ENCODE measurements at regions not wholly inside any gene's neighbourhood (a gene's known extent, or its start where the extent isn't known, plus 50 kb on each side); places are given as distances from the start of the nearest gene placed in this dataset.

DNA sequence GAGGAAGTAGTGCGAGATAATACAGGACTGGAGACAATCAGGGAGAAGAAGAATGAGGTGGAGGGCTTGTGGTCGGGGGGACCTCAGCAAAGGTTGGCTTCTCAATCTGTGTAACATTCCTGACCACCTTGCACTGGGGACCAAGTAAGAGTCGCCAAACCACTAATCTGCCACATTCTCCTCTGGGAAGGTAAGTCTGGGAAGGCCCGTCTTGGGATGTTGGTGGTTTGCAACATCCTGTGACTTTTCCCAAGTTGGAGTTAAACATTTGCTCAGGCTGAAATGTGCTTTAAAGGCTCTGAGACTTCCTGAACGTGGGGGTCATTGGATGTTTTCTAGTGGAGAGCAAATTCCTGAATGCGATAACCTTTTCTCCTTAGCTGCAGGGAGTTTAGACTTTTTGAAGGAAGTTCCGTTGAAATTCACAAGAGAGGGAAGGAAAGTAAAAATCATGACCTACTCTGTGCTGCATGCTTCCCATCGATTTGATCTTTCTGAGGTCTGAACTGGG is 325.9 kb downstream of the RPS6KC1 start:
- DNase-seq (ENCODE audit: low read depth), result no peak
- H3K9me3 ChIP-seq (ENCODE audit: control insufficient read depth, low read length), result no peaks in the 10 kb centered on the region
- H3K4me3 ChIP-seq (ENCODE audit: low read length), result no peak overlapping the region
- no peak overlapping the region for H3K9ac ChIP-seq (ENCODE audit: low read length)
- peaks cover under 1% of the 10 kb centered on the region for H3K27me3 ChIP-seq (replicated peaks; ENCODE audit: control insufficient read depth, insufficient read depth, low read length)
- no peaks in the 10 kb centered on the region for H3K4me1 ChIP-seq (ENCODE audit: control insufficient read depth, insufficient read depth, low read length)
- H3K36me3 ChIP-seq (ENCODE audit: control insufficient read depth, insufficient read depth, low read length, severe bottlenecking), result no peaks in the 10 kb centered on the region

DNA sequence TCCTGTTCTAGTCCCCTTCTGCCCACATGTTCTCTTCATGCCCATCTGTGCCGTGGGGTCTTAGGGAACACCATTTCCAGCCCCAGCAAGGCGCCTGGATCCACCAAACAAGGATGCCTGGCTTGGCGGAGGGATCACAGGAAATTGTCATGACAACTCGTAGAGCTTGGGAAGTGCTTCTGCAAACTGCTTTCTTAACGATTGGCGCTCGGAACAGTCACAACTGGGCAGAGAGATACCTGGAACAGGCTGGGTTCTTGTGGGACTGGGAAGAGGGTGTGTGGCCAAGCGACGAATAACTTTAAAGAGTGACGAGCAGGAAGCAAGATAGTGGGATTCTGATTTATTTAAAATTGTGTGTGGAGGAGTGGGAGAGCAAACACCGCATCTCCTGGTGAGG is 329.8 kb downstream of the RPS6KC1 start:
- no peak overlapping the region for H3K9ac ChIP-seq (ENCODE audit: low read length)
- H3K9me3 ChIP-seq (ENCODE audit: control insufficient read depth, low read length), result no peaks in the 10 kb centered on the region
- peaks cover 10% of the 10 kb centered on the region for H3K27me3 ChIP-seq (replicated peaks; ENCODE audit: control insufficient read depth, insufficient read depth, low read length)
- no peaks in the 10 kb centered on the region for H3K4me1 ChIP-seq (ENCODE audit: control insufficient read depth, insufficient read depth, low read length)
- no peak overlapping the region for H3K4me3 ChIP-seq (ENCODE audit: low read length)
- no peak for DNase-seq (ENCODE audit: low read depth)
- H3K36me3 ChIP-seq (ENCODE audit: control insufficient read depth, insufficient read depth, low read length, severe bottlenecking), result no peaks in the 10 kb centered on the region

DNA sequence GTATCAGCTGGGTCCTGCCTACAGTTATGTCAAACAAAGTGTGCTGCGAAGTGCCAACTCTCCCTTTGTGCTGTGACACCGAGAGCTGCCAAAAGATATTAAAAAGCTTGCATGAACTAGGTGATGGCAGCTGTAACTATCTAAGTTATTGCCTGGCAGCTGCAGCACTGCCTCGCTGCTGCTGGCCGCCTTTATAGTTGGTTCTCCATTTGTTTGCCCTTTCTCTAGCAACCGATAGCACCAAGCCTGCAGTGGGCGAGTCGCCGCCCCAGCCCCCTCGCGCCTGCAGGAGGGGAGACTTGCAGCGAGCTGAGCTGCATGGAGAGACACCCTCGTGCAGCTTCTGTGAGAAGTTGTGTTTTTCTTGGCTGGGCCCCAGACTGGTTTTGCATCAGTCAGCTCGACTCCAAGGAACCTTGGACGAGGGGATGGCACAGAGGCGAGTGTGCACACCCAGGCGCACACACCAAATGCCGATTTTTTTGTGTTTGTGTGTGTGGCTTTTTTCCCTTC is 330.6 kb downstream of the RPS6KC1 start:
- no peaks in the 10 kb centered on the region for H3K9me3 ChIP-seq (ENCODE audit: control insufficient read depth, low read length)
- no peak overlapping the region for H3K4me3 ChIP-seq (ENCODE audit: low read length)
- no peaks in the 10 kb centered on the region for H3K4me1 ChIP-seq (ENCODE audit: control insufficient read depth, insufficient read depth, low read length)
- no peak for DNase-seq (ENCODE audit: low read depth)
- H3K9ac ChIP-seq (ENCODE audit: low read length), result no peak overlapping the region
- no peaks in the 10 kb centered on the region for H3K36me3 ChIP-seq (ENCODE audit: control insufficient read depth, insufficient read depth, low read length, severe bottlenecking)
- peaks cover 10% of the 10 kb centered on the region for H3K27me3 ChIP-seq (replicated peaks; ENCODE audit: control insufficient read depth, insufficient read depth, low read length)

DNA sequence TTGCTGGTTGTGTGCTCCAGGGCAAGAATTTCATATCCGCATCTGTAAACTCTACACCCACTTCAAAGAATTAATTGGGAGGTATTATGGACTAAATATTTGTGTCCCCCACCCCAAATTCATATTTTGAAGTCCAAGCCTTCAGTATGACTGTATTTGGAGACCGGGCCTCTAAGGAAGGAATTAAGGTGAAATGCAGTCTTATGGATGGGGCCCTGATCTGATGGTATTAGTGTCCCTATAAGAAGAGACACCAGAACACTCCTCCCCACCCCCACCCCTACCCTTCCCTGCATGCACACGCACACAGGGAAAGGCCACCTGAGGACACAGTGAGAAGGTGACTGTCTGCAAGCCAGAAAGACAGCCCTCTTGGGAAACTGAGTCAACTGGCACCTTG is 332.4 kb downstream of the RPS6KC1 start:
- no peak for DNase-seq (ENCODE audit: low read depth)
- Histone ChIP-seq H3K9ac (ENCODE audit: low read length) (no peak overlapping the region), H3K4me1 (ENCODE audit: control insufficient read depth, insufficient read depth, low read length) (no peaks in the 10 kb centered on the region), H3K27me3 (replicated peaks; ENCODE audit: control insufficient read depth, insufficient read depth, low read length) (peaks cover 12% of the 10 kb centered on the region), H3K36me3 (ENCODE audit: control insufficient read depth, insufficient read depth, low read length, severe bottlenecking) (no peaks in the 10 kb centered on the region), H3K9me3 (ENCODE audit: control insufficient read depth, low read length) (no peaks in the 10 kb centered on the region), H3K4me3 (ENCODE audit: low read length) (no peak overlapping the region)

DNA sequence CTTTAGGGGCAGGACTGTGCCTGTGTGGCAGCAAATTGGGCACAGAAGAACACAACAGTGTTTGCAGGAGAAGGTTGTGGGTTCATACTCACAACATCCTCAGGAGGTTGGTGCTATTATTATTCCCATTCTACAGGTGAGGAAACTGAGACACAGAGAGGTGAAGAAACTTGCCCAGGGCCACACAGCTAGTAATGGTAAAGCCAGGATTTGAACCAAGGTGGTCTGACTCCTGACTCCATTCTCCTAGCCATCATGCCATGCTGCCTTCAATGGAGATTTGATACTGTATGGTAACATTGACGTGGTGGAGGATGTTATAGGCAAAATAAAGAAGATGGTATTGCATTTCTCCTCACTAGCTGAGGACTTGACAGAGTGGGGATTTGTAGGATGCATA is 334.2 kb downstream of the RPS6KC1 start:
- Histone ChIP-seq H3K36me3 (ENCODE audit: control insufficient read depth, insufficient read depth, low read length, severe bottlenecking) (no peaks in the 10 kb centered on the region), H3K4me3 (ENCODE audit: low read length) (no peak overlapping the region), H3K4me1 (ENCODE audit: control insufficient read depth, insufficient read depth, low read length) (no peaks in the 10 kb centered on the region), H3K9ac (ENCODE audit: low read length) (no peak overlapping the region), H3K9me3 (ENCODE audit: control insufficient read depth, low read length) (no peaks in the 10 kb centered on the region), H3K27me3 (replicated peaks; ENCODE audit: control insufficient read depth, insufficient read depth, low read length) (peaks cover 12% of the 10 kb centered on the region)
- DNase-seq (ENCODE audit: low read depth), result no peak

DNA sequence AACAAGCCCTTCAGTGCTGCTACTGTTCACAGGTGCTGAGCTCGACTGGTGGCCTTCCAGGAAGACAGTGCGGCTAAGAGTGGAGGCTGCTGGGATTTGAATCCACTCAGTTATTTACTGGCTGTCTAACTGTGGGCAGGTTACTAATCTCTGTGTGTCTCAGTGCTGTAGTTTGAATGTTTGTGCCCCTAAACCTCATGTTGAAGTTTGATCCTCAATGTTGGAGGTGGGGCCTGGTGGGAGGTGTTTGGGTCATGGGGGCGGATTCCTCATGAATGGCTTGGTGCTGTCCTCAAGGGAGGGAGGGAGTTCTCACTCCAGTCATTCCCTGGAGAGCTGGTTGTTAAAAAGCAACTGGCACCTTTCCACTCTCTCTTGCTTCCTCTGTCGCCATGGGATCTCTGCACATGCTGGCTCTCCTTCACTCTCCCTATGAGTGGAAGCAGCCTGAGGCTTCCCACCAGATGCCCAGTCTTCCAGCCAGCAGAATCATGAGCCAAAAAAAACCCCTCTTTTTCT is 334.8 kb downstream of the RPS6KC1 start:
- DNase-seq (ENCODE audit: low read depth), result no peak
- peaks cover 19% of the 10 kb centered on the region for H3K27me3 ChIP-seq (replicated peaks; ENCODE audit: control insufficient read depth, insufficient read depth, low read length)
- no peaks in the 10 kb centered on the region for H3K4me1 ChIP-seq (ENCODE audit: control insufficient read depth, insufficient read depth, low read length)
- H3K36me3 ChIP-seq (ENCODE audit: control insufficient read depth, insufficient read depth, low read length, severe bottlenecking), result no peaks in the 10 kb centered on the region
- H3K9ac ChIP-seq (ENCODE audit: low read length), result no peak overlapping the region
- no peaks in the 10 kb centered on the region for H3K9me3 ChIP-seq (ENCODE audit: control insufficient read depth, low read length)
- H3K4me3 ChIP-seq (ENCODE audit: low read length), result no peak overlapping the region

DNA sequence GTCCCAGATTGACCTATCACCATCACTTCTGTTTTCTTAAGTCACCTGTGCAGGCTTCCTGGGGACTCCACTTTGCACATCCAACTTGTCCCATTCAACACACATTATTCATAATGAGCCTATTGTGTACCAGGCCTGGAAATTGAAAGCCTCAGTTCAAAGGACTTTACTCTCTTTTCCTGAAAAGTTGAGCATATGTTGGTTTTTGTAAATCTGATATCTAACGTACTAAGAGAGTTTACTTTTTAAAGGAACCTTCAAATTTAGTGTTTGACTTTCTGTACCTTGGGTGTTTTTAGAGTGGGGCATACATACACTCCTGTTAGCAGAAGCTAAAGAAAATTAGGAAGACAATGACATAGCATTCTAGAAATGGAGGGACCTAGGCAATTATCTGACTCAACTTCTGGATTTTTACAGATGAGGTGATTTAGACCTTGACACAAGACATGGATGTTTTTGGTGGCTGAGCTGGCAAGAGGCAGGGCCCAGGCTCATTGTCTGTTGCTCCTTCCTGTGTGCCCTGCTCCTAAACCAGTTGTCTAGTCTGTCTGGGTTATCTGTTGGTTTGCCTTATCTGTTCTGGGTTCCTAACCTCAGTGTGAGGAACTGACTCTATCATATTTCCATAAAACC is 336.5 kb downstream of the RPS6KC1 start:
- H3K9me3 ChIP-seq (ENCODE audit: control insufficient read depth, low read length), result no peaks in the 10 kb centered on the region
- H3K9ac ChIP-seq (ENCODE audit: low read length), result no peak overlapping the region
- H3K4me1 ChIP-seq (ENCODE audit: control insufficient read depth, insufficient read depth, low read length), result no peaks in the 10 kb centered on the region
- DNase-seq (ENCODE audit: low read depth), result no peak
- no peaks in the 10 kb centered on the region for H3K36me3 ChIP-seq (ENCODE audit: control insufficient read depth, insufficient read depth, low read length, severe bottlenecking)
- H3K27me3 ChIP-seq (replicated peaks; ENCODE audit: control insufficient read depth, insufficient read depth, low read length), result peaks cover 16% of the 10 kb centered on the region
- H3K4me3 ChIP-seq (ENCODE audit: low read length), result no peak overlapping the region

DNA sequence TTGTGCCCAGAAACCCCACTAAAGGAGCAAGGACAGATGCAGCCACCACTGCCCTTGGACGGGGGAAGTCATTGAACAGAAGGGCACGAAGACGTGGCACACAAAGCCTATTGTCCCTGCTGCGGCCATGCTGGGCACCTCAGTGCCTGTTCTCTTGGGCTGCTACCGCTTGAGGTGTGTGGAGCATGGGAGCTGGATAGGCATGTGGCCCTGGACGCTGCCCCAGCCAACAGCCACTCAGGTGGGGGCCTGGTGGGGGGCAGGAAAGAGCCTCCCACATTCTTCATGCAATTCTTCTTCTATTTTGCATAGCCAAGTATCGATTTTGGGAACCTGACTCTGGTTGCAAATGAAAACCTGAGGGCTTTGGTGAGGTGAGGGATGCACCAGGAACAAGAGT is 337.2 kb downstream of the RPS6KC1 start:
- Histone ChIP-seq H3K27me3 (replicated peaks; ENCODE audit: control insufficient read depth, insufficient read depth, low read length) (peaks cover 19% of the 10 kb centered on the region), H3K9me3 (ENCODE audit: control insufficient read depth, low read length) (no peaks in the 10 kb centered on the region), H3K4me1 (ENCODE audit: control insufficient read depth, insufficient read depth, low read length) (no peaks in the 10 kb centered on the region), H3K4me3 (ENCODE audit: low read length) (no peak overlapping the region), H3K9ac (ENCODE audit: low read length) (no peak overlapping the region), H3K36me3 (ENCODE audit: control insufficient read depth, insufficient read depth, low read length, severe bottlenecking) (no peaks in the 10 kb centered on the region)
- no peak for DNase-seq (ENCODE audit: low read depth)

DNA sequence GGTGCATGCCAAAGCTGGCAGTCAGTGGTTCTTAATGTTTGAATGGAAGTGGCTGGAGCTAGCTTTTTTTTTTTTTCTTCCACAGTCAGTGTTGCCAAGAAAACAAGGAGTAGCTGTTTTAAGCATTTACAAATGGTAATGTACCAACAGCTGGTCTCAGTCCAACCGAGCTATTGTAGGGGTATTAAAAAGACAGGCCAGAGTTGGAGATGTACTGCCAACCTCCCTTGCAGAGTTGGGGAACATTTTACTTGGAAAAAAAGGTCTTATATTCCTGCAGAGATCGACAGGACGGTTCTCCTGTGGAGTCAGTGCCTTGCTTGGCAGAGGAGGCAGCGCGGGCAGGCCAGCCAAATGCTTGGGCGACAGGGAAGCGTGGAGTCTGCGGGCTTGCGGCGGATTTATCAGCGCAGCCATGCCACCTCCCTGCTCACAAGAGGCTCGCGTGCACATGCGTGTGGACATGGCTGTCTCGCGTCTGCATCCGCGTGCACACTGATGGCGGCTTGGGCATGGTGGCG is 338.1 kb downstream of the RPS6KC1 start:
- Histone ChIP-seq H3K4me1 (ENCODE audit: control insufficient read depth, insufficient read depth, low read length) (no peaks in the 10 kb centered on the region), H3K27me3 (replicated peaks; ENCODE audit: control insufficient read depth, insufficient read depth, low read length) (peaks cover 19% of the 10 kb centered on the region), H3K4me3 (ENCODE audit: low read length) (no peak overlapping the region), H3K9me3 (ENCODE audit: control insufficient read depth, low read length) (no peaks in the 10 kb centered on the region), H3K9ac (ENCODE audit: low read length) (no peak overlapping the region), H3K36me3 (ENCODE audit: control insufficient read depth, insufficient read depth, low read length, severe bottlenecking) (no peaks in the 10 kb centered on the region)
- DNase-seq (ENCODE audit: low read depth), result no peak

DNA sequence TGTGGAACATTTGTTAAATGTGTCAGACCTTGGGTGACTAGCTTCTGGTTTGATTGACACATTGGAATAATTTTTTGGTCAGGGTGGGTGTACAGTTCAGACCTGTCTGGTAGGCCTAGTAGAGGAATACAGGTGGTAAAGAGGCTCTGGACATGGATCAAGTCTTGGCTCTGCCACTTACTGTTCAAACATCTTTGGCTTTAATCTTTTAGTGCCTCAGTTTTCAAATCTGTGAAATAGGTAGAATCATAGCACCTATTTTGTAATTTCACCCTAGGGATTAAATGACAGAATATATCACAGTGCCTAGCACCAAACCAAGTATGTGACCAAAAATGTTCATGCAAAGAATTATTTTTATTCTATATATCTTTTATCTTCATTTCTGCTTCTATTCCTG is 340.4 kb downstream of the RPS6KC1 start:
- H3K9ac ChIP-seq (ENCODE audit: low read length), result no peak overlapping the region
- H3K27me3 ChIP-seq (replicated peaks; ENCODE audit: control insufficient read depth, insufficient read depth, low read length), result peaks cover 27% of the 10 kb centered on the region

DNA sequence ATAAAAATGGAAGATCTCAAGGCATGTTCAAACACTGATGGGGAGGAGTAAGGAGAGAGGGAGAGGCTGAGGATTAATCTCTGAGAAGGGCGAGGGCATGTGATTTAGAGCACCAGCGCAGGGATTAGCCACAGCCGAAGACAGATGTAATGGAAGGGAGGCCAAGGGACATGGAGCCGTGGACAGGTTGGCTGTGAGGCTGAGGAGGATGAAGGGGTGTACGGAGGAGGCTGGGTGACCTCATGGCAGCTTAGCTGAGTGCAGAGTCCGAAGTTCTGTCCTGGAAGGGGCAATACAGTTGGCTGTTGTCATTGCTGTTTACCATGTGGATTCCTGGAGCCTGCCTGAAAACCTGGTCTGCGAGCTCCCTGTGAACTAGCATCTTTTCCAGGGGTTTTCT is 342.8 kb downstream of the RPS6KC1 start:
- Histone ChIP-seq H3K9me3 (ENCODE audit: control insufficient read depth, low read length) (peaks cover 6% of the 10 kb centered on the region), H3K36me3 (ENCODE audit: control insufficient read depth, insufficient read depth, low read length, severe bottlenecking) (no peaks in the 10 kb centered on the region), H3K4me3 (ENCODE audit: low read length) (no peak overlapping the region), H3K9ac (ENCODE audit: low read length) (no peak overlapping the region), H3K4me1 (ENCODE audit: control insufficient read depth, insufficient read depth, low read length) (no peaks in the 10 kb centered on the region), H3K27me3 (replicated peaks; ENCODE audit: control insufficient read depth, insufficient read depth, low read length) (peaks cover 25% of the 10 kb centered on the region)
- DNase-seq (ENCODE audit: low read depth), result no peak

More for the DNA sequence above, 340.4 kb downstream of the RPS6KC1 start:
- Histone ChIP-seq H3K4me3 (ENCODE audit: low read length) (no peak overlapping the region), H3K9me3 (ENCODE audit: control insufficient read depth, low read length) (peaks cover 6% of the 10 kb centered on the region), H3K4me1 (ENCODE audit: control insufficient read depth, insufficient read depth, low read length) (no peaks in the 10 kb centered on the region), H3K36me3 (ENCODE audit: control insufficient read depth, insufficient read depth, low read length, severe bottlenecking) (no peaks in the 10 kb centered on the region)
- no peak for DNase-seq (ENCODE audit: low read depth)

All from adipocyte (in vitro differentiated cells).